22Rv1 (cell line): ENCODE measurements at regions not wholly inside any gene's neighbourhood (a gene's known extent, or its start where the extent isn't known, plus 50 kb on each side); places are given as distances from the start of the nearest gene placed in this dataset.

Experiments used
- CTCF ChIP-seq: fragments of 450-650 bp; IDR thresholded peaks from 2 replicates; pipeline ENCODE4 v1.5.1; 2017; ENCODE audit warnings: mild to moderate bottlenecking
- ZFX ChIP-seq: fragments of 450-650 bp; IDR thresholded peaks from 2 replicates; pipeline ENCODE4 v1.6.1; 2017; ENCODE audit warnings: antibody characterized with exemption, borderline replicate concordance

GRCh38 chr17:31621566-31621965, 230.1 kb downstream of the RAB11FIP4 start:
- TF ChIP-seq CTCF (no peak), ZFX (no peak)
